GM06990 (cell line): ENCODE measurements at regions not wholly inside any gene's neighbourhood (a gene's known extent, or its start where the extent isn't known, plus 50 kb on each side); places are given as distances from the start of the nearest gene placed in this dataset.

Experiments
- DNase-seq: peaks from one replicate; pipeline ENCODE4 v3.0.0-alpha.2; 2011; ENCODE audit not compliant: insufficient read length; ENCODE audit errors: extremely low read depth
- H3K27me3 ChIP-seq: replicated peaks from 2 replicates; pipeline ENCODE4 v1.6.0; 2011; ENCODE audit warnings: low read length; ENCODE audit not compliant: control insufficient read depth, insufficient read depth
- H3K36me3 ChIP-seq: 2 replicates; pipeline ENCODE4 v1.5.1; 2011; ENCODE audit warnings: low read length; ENCODE audit not compliant: control insufficient read depth, insufficient read depth
- H3K4me3 ChIP-seq: replicated peaks from 2 replicates; pipeline ENCODE4 v1.5.1; 2011; ENCODE audit warnings: low read depth, mild to moderate bottlenecking, control low read depth, low read length
- TF ChIP-seq, protein P1 (sequence below): IDR thresholded peaks from 2 replicates; pipeline ENCODE4 v1.5.1; 2011; ENCODE audit warnings: low read length, control low read depth, mild to moderate bottlenecking, inconsistent platforms; ENCODE audit not compliant: insufficient read depth, poor library complexity, severe bottlenecking

DNA sequence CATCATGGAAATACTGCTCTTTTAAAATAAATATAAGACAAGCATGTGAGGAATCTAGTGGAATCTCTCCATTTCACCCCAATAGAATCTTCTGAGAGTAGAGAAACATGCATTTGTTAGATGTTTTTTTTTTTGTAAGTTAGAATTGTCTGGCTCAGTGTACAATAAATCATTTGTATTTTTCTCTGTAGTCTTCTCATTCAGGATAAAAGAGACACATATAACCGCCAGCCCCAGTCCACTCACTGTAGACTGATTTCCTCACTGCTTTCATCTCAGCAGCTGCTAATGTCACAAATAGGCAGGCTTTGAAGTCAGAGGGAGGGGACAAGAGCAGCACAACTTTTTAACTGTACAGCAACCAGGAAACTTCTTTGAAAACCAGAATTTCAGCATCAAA is 140.2 kb upstream of the RBMS3 start:
- Histone ChIP-seq H3K27me3 (no peaks in the 10 kb centered on the region), H3K4me3 (no peak overlapping the region), H3K36me3 (no peaks in the 10 kb centered on the region)
- no peak for DNase-seq
- TF ChIP-seq, protein P1, sequence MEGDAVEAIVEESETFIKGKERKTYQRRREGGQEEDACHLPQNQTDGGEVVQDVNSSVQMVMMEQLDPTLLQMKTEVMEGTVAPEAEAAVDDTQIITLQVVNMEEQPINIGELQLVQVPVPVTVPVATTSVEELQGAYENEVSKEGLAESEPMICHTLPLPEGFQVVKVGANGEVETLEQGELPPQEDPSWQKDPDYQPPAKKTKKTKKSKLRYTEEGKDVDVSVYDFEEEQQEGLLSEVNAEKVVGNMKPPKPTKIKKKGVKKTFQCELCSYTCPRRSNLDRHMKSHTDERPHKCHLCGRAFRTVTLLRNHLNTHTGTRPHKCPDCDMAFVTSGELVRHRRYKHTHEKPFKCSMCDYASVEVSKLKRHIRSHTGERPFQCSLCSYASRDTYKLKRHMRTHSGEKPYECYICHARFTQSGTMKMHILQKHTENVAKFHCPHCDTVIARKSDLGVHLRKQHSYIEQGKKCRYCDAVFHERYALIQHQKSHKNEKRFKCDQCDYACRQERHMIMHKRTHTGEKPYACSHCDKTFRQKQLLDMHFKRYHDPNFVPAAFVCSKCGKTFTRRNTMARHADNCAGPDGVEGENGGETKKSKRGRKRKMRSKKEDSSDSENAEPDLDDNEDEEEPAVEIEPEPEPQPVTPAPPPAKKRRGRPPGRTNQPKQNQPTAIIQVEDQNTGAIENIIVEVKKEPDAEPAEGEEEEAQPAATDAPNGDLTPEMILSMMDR = no peak

DNA sequence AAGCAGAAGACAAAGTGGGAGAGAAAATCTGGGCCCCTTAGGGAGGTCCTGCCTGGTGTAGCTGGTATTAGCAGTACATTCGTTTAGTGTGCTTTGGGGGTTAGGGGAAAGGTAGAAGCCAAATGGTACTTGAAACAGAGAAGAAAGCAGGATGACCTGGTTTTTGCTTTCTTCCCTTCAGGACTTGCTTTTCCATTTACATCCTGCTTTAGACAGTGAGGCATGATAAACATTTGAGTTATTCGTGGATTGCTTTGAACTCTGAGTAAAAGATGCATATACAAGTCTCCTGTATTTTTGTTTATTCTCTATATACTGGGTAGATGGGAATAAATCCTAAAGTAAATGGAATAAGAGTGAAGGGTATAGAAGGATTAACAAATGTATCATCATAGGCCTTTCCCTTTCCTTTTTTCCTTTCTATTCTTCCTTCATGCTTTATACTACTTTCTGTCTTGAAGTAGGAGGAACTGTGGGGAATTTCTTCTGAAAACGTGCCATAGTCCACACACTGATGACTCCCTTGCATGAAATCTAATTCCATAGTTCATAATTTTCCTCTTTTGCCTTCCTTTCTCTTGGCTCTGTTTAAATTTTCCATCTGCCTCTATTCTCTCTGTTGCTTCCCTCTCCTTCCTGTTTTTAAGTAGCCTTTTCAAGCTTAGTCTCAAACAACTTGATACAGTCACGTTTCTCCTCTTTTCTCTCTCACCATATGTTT is 139.5 kb upstream of the RBMS3 start:
- no peak for DNase-seq
- TF ChIP-seq, protein P1 = no peak
- Histone ChIP-seq H3K36me3 (no peaks in the 10 kb centered on the region), H3K4me3 (no peak overlapping the region), H3K27me3 (no peaks in the 10 kb centered on the region)

DNA sequence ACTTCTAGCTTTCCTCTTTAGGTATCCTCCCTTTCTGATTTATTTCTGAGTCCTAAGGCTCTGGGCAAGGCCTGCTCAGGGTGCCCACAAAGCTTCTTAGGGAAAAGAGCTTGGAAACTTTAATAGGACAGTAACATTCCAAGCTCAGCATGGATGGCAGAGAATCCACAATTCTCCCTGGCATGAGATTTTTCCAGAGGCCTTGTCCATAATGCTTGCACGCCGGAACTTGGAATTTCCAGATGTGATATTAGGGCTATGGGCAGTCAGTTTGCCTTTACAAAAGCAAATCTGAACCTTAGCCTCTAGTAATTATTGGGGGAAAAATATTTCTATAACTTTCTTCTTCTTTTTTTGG is 139.0 kb upstream of the RBMS3 start:
- TF ChIP-seq, protein P1 = no peak
- no peaks in the 10 kb centered on the region for H3K36me3 ChIP-seq
- no peak overlapping the region for H3K4me3 ChIP-seq
- H3K27me3 ChIP-seq = no peaks in the 10 kb centered on the region
- no peak for DNase-seq

DNA sequence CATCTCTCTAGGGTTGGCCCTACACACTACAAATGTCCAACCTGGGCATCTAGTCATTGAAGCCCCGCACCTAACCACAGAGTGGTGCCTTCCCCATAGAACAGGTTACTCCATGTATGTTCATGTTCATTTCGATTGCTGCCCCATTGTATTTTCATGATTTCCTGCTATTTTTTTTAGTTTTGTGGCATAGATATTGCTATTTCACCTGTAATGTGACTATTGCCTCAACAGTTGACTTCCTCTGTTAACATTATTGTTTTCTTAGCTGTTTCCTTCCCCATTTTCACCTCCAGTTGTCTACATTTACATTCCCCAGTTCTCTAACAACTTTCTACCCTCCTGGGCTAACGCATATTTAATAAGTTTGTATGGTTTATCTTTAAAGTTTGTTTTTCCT is 137.7 kb upstream of the RBMS3 start:
- Histone ChIP-seq H3K27me3 (no peaks in the 10 kb centered on the region), H3K36me3 (no peaks in the 10 kb centered on the region), H3K4me3 (no peak overlapping the region)
- TF ChIP-seq, protein P1 = no peak
- DNase-seq = no peak

DNA sequence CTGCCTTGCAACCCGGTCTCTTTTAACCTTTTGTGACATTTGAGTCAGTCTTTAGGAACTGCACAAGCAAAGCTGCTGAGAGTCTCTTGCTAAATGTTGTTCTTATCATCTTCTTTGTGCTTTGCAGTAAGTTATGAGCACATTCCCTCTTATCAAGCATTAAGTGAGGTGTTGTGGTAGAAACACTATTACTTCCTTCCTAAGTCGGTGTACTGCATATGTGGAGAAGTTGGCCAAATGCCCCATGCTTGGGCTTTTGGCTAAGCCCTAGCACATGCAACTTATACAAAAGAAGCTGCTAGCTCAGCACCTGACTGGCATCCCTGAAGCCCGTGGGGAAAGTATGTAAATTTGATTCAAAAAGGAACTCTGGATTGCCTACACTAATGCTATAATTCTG is 136.5 kb upstream of the RBMS3 start:
- no peak for DNase-seq
- TF ChIP-seq, protein P1 = no peak
- Histone ChIP-seq H3K27me3 (no peaks in the 10 kb centered on the region), H3K4me3 (no peak overlapping the region), H3K36me3 (no peaks in the 10 kb centered on the region)

DNA sequence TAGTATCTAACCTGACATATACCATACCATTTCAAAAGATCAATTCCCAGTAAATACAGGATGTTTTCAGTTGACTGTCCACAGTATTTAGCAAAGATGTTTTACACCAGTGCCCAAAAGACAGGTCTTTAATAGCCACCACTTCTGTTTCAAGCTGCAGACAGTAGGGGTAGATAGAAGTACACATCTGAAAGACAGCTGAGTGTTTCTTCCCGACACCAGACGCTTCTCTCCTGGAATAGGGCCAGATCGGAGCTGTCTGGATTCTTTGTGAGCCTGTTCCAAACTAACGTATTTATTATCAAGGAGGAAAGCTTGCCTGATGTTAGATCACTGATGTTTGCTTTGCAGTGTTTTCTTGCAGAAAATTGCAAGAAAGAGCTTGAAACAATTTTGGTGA is 136.1 kb upstream of the RBMS3 start:
- Histone ChIP-seq H3K36me3 (no peaks in the 10 kb centered on the region), H3K27me3 (no peaks in the 10 kb centered on the region), H3K4me3 (no peak overlapping the region)
- DNase-seq = no peak
- TF ChIP-seq, protein P1 = no peak
